ENCODE measurements at regions not wholly inside any gene's neighbourhood (a gene's known extent, or its start where the extent isn't known, plus 50 kb on each side); places are given as distances from the start of the nearest gene placed in this dataset.

GRCh38 chr2:217573571-217573970 is 429.2 kb downstream of the TNS1 start:
- no peak for DNase-seq

- no peak for DNase-seq
Measured at GRCh38 chr2:217570394-217570793, 432.4 kb downstream of the TNS1 start.

GRCh38 chr2:217568289-217568971 is 434.4 kb downstream of the TNS1 start:
- no peak for DNase-seq

GRCh38 chr2:217563565-217563964 is 439.2 kb downstream of the TNS1 start:
- no peak for DNase-seq

GRCh38 chr2:217562871-217563480 is 439.8 kb downstream of the TNS1 start:
- DNase-seq: no peak

GRCh38 chr2:217559084-217559483 is 443.7 kb downstream of the TNS1 start:
- no peak for DNase-seq

GRCh38 chr2:217555081-217555876 is 447.5 kb downstream of the TNS1 start:
- no peak for DNase-seq

- DNase-seq: peak; percentile 6
Measured at GRCh38 chr2:217553679-217554078, 449.1 kb downstream of the TNS1 start.

- no peak for DNase-seq
Measured at GRCh38 chr2:217553202-217553601, 449.6 kb downstream of the TNS1 start.

GRCh38 chr2:217552081-217552480 is 450.7 kb downstream of the TNS1 start:
- DNase-seq: no peak

GRCh38 chr2:217551252-217551899 is 451.4 kb downstream of the TNS1 start:
- no peak for DNase-seq

GRCh38 chr2:217539126-217539525 is 463.7 kb downstream of the TNS1 start:
- no peak for DNase-seq

- DNase-seq: no peak
Measured at GRCh38 chr2:217538719-217539118, 464.1 kb downstream of the TNS1 start.

GRCh38 chr2:217535957-217536708 is 466.7 kb downstream of the TNS1 start:
- no peak for DNase-seq

- DNase-seq: no peak
Measured at GRCh38 chr2:217530392-217531090, 472.3 kb downstream of the TNS1 start.

GRCh38 chr2:217529271-217529670 is 473.5 kb downstream of the TNS1 start:
- DNase-seq: no peak

- no peak for DNase-seq
Measured at GRCh38 chr2:217527590-217528202, 475.1 kb downstream of the TNS1 start.

- no peak for DNase-seq
Measured at GRCh38 chr2:217525076-217525475, 477.7 kb downstream of the TNS1 start.

- no peak for DNase-seq
Measured at GRCh38 chr2:217523286-217523685, 479.5 kb downstream of the TNS1 start.

- DNase-seq: no peak
Measured at GRCh38 chr2:217521820-217522219, 481.0 kb downstream of the TNS1 start.

- DNase-seq: no peak
Measured at GRCh38 chr2:217520356-217521010, 482.3 kb downstream of the TNS1 start.
